ENCODE measurements at regions not wholly inside any gene's neighbourhood (a gene's known extent, or its start where the extent isn't known, plus 50 kb on each side); places are given as distances from the start of the nearest gene placed in this dataset.
"Not testable (repeated sequence)": the region's sequence is repeated elsewhere in the genome, so short reads cannot be mapped to it uniquely, and the experiment has no call there.

- DNase-seq (ENCODE audit: low spot score) = not testable (repeated sequence)
Observed at GRCh38 chr16:16618963-16619465, 240.1 kb downstream of the NPIPA7 start.

GRCh38 chr16:16624367-16624766, 245.4 kb downstream of the NPIPA7 start:
- DNase-seq (ENCODE audit: low spot score) = not testable (repeated sequence)

DNA sequence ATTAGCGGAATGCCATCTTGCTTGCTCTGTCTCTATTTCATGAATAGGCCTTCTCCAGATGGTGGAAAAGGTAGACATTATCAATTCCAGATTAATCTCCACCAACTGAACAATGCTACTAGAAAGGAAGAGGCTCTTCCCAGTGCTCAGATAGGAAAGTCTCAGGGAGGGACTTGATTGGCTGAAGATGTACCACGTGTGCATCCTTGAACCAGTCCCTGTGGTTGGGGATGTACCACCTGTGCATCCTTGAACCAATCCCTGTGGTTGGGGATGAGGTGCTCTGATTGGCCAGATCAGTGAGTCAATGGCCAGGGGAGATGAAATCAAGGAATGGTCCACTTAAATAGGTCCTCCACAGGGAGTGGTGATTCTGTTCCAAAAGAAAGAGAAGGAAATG, 246.2 kb downstream of the NPIPA7 start:
- DNase-seq (ENCODE audit: low spot score) = not testable (repeated sequence)

DNA sequence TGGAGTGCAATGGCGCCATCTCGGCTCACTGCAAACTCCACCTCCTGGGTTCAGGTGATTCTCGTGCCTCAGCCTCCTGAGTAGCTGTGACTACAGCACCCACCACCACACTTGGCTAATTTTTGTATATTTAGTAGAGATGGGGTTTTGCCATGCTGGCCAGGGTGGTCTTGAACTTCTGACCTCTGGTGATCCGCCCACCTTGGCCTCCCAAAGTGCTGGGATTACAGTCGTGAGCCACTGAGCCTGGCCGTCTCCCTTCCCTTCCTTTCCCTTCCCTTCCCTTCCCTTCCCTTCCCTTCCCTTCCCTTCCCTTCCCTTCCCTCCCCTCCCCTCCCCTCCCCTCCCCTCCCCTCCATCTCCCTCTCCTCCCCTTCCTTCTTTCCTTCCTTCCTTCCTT, 248.9 kb downstream of the NPIPA7 start:
- not testable (repeated sequence) for DNase-seq (ENCODE audit: low spot score)

- DNase-seq (ENCODE audit: low spot score) = not testable (repeated sequence)
Observed at GRCh38 chr16:16638231-16638630, 259.3 kb downstream of the NPIPA7 start.

DNA sequence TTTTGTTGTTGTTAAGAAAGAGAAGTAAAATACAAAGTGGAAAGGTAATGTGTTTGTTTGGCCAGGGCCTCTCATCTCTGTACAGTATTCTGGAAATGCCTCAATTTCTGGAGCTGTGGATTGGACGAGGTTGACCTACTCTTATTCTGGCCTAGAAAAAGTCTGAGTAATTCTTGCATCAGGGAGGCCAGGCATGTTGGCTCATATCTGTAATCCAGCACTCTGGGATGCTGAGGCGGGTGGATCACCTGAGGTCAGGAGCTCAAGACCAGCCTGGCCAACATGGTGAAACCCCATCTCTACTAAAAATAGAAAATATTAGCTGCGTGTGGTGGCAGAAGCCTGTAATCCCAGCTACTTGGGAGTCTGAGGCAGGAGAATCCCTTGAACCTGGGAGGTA, 259.8 kb downstream of the NPIPA7 start:
- not testable (repeated sequence) for DNase-seq (ENCODE audit: low spot score)

GRCh38 chr16:16643828-16644227, 264.9 kb downstream of the NPIPA7 start:
- DNase-seq (ENCODE audit: low spot score) = not testable (repeated sequence)

DNA sequence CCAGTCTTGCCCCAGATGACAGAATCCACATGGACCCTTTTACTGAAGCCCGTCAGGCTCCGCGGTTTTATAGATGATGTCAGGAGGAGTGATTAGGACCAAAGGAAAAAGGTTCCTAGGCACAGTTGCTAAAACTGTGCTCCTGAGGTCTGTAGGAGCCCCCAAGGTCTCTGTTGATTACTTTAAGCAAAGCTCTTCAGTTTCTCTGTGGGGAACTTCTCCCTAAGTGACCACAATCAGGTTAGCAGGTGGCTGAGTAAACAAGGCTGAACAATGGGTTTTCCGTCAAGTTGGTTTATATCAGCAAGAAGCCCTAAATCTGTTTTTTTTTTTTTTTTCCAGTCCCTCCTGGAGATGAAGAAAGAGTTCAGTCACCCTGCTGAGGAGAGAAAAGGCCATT, 269.1 kb downstream of the NPIPA7 start:
- DNase-seq (ENCODE audit: low spot score) = not testable (repeated sequence)

- not testable (repeated sequence) for DNase-seq (ENCODE audit: low spot score)
Observed at GRCh38 chr16:16672180-16672812, 293.4 kb downstream of the NPIPA7 start.

DNA sequence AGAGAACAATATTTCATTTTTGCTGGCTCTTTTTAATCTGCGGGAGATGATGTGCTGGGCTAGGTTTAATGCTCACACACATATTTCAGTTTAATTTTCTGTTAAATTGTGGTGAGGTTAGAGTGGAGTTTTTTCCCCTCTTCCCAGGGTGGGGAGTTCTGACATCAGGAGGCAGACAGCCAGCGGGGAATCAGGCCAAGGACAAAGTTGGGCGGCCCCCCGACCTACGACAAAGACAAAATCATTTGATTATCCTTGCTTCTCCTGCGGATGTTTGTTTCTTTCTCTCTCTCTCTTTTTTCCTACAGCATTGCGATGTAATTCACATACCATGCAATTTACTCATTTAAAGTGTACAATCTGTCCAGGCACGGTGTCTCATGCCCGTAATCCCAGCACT, 295.9 kb downstream of the NPIPA7 start:
- DNase-seq (ENCODE audit: low spot score) = not testable (repeated sequence)

GRCh38 chr16:16721849-16722248, 342.9 kb downstream of the NPIPA7 start:
- not testable (repeated sequence) for DNase-seq (ENCODE audit: low spot score)

DNA sequence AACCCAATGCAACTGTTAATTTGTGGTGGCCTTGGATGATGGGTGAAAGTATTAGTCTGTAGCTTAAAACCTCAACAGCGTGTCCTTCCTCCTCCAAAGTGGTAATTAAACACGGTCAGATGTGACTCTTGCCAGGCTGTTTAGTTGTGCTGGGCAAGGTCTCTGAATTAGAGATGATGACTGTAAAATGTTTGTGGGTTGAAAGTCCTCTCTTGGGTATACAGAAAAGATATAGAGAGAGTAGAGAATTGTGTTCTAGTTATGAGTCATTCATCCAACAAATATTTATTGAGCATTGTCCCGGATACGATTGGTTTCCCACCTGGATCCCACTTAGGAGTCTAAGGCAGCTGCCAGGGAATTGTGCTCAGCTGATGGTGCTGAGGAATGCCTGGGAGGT, 343.7 kb downstream of the NPIPA7 start:
- DNase-seq (ENCODE audit: low spot score) = not testable (repeated sequence)

DNA sequence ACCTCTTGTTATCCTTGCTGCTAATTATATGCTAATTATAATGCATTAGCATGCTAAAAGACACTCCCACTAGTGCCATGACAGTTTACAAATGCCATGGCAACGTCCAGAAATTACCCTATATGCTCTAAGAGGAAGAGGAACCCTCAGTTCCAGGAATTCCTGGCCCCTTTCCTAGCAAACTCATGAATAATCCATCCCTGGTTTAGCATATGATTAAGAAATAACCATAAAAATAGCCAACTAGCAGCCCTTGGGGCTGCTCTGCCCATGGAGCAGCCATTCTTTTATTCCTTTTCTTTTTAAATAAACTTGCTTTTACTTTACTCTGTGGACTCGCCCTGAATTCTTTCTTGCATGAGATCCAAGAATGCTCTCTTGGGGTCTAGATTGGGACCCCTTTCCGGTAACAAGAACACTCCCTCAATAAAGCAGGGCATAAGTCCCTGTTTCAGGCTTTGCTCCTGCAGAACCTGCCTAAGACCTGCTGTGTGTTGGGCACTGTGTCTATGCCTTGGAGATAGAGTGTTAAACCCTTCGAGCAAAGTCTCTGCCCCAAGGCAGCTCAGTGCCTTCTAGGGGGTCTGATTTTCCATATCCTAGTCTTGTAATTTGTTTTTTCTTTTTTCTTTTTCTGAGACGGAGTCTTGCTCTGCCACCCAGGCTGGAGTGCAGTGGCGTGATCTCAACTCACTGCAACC, 345.0 kb downstream of the NPIPA7 start:
- DNase-seq (ENCODE audit: low spot score) = not testable (repeated sequence)

DNA sequence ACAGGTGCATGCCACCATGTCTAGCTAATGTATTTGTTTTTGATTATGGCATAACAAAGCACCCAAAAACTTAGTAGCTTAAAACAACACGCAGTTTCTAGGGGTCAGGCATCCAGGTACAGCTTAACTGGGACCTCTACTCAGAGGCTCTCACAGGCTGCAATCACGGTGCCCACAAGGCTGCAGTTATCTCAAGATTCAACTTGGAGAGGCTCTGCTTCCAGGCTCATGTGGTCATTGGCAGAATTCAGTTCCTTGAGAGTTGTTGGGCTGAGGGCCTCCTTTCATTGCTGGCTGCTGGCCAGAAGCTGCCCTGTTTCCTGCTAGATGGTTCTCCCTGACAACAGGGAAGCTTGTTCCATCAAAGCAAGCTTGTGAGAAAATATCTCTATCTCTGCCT, 348.1 kb downstream of the NPIPA7 start:
- DNase-seq (ENCODE audit: low spot score) = not testable (repeated sequence)

GRCh38 chr16:16742573-16742972, 363.6 kb downstream of the NPIPA7 start:
- DNase-seq (ENCODE audit: low spot score) = not testable (repeated sequence)

GRCh38 chr16:16754992-16755667, 376.2 kb downstream of the NPIPA7 start:
- DNase-seq (ENCODE audit: low spot score) = not testable (repeated sequence)

- no peak for DNase-seq (ENCODE audit: low spot score)
Observed at GRCh38 chr16:16763449-16763848, 384.5 kb downstream of the NPIPA7 start.

- DNase-seq (ENCODE audit: low spot score) = not testable (repeated sequence)
Observed at GRCh38 chr16:16770717-16771116, 391.8 kb downstream of the NPIPA7 start.

GRCh38 chr16:16774389-16774788, 395.4 kb downstream of the NPIPA7 start:
- no peak for DNase-seq (ENCODE audit: low spot score)

DNA sequence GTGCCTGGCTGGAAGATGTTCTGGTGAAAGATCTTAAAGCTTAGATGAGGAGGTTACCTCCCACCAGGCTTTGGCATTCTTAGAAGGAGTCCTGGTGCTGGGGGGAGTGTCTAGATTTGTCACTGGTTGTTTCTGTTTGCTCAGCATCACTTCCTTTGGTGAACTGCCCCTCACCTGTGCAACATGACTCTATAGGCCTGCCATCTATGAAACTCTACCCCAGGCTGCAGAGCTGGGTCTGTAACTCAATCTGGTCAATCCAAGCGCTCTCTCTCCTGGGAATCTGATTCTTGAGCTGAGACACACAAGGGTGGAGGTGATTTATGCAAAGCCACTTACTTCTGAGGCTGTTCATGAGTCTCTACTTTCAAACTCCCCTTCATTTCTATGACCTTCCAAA, 399.4 kb downstream of the NPIPA7 start:
- no peak for DNase-seq (ENCODE audit: low spot score)

DNA sequence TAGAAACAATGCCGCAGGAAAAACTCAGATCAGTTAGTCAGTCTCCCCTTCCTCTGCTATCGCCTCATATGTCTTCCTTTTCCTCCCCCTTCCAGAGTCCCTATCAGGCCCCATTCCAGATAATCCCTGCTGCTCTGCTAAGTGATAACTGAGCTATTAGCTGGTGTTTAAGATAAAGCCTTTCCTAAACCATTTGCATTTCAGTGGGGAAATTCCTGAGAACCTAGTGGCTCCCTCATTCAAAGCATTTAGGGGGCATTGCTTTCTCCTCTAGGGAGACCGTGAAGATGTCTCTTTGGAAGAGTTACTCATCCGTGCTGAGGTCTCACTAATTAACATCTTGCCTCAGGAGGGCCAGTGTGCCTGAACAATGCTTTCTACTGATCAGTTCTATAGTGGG, 401.6 kb downstream of the NPIPA7 start:
- no peak for DNase-seq (ENCODE audit: low spot score)

GRCh38 chr16:16782153-16782552, 403.2 kb downstream of the NPIPA7 start:
- DNase-seq (ENCODE audit: low spot score) = no peak

- DNase-seq (ENCODE audit: low spot score) = no peak
Observed at GRCh38 chr16:16788004-16788403, 409.1 kb downstream of the NPIPA7 start.

Data from hepatic stellate cell (primary cell).